Caco-2 (cell line): ENCODE measurements at regions not wholly inside any gene's neighbourhood (a gene's known extent, or its start where the extent isn't known, plus 50 kb on each side); places are given as distances from the start of the nearest gene placed in this dataset.

Source experiments
- BruUV-seq: library from RNA; stranded (reverse); fragments of 400-500 nt; replicated peaks from 2 replicates; lab custom pipeline; 2021; lab: Mats Ljungman, UMichigan
- CTCF ChIA-PET: fragments of 300-600 bp; sonication (Branson Sonifier 250); formaldehyde crosslinking; loops from one replicate; lab custom pipeline; 2022; ENCODE audit warnings: antibody characterized with exemption; lab: Charles Lee
- POLR2A ChIA-PET: fragments of 300-600 bp; sonication (Branson Sonifier 250); formaldehyde crosslinking; loops from one replicate; lab custom pipeline; 2022; ENCODE audit warnings: antibody characterized with exemption; lab: Charles Lee
- DNase-seq, 2 experiments: peaks; one replicate each; pipeline versions ENCODE4 v3.0.0 to v3.0.0-alpha.2; 2020 to 2022
- H3K27me3 ChIP-seq: replicated peaks from 2 replicates; pipeline ENCODE4 v1.6.0; 2011; ENCODE audit warnings: low read length; ENCODE audit not compliant: control insufficient read depth, insufficient read depth
- H3K36me3 ChIP-seq: 2 replicates; pipeline ENCODE4 v1.5.1; 2011; ENCODE audit warnings: low read length; ENCODE audit not compliant: control insufficient read depth, insufficient read depth
- H3K4me1 ChIP-seq: fragments of 250-450 bp; sonication (Bioruptor Pico); 2 replicates; pipeline ENCODE4 v1.5.1; 2020; ENCODE audit warnings: mild to moderate bottlenecking
- H3K4me3 ChIP-seq: 2 replicates; pipeline ENCODE4 v1.5.1; 2011; ENCODE audit warnings: low read depth, mild to moderate bottlenecking, control low read depth, low read length
- H3K9me3 ChIP-seq: fragments of 250-450 bp; sonication (Bioruptor Pico); 2 replicates; pipeline ENCODE4 v1.5.1; 2020; ENCODE audit warnings: mild to moderate bottlenecking, moderate library complexity
- H3K27ac Mint-ChIP-seq: one replicate; pipeline ENCODE4 v1.8.0; 2022; ENCODE audit warnings: mixed read lengths; ENCODE audit not compliant: unreplicated experiment
- H3K27me3 Mint-ChIP-seq: one replicate; pipeline ENCODE4 v1.8.0; 2022; ENCODE audit warnings: mixed read lengths; ENCODE audit not compliant: insufficient read depth, unreplicated experiment
- H3K36me3 Mint-ChIP-seq: one replicate; pipeline ENCODE4 v1.8.0; 2022; ENCODE audit warnings: mild to moderate bottlenecking, mixed read lengths; ENCODE audit not compliant: insufficient read depth, unreplicated experiment
- H3K4me1 Mint-ChIP-seq: one replicate; pipeline ENCODE4 v1.8.0; 2022; ENCODE audit warnings: low read depth, mixed read lengths; ENCODE audit not compliant: unreplicated experiment
- H3K4me3 Mint-ChIP-seq: one replicate; pipeline ENCODE4 v1.8.0; 2022; ENCODE audit warnings: mild to moderate bottlenecking, moderate library complexity, mixed read lengths; ENCODE audit not compliant: unreplicated experiment
- H3K9me3 Mint-ChIP-seq: one replicate; pipeline ENCODE4 v1.8.0; 2022; ENCODE audit warnings: mixed read lengths; ENCODE audit not compliant: unreplicated experiment
- intact Hi-C: fragments of 100-400 bp; cut with micrococcal nuclease; formaldehyde crosslinking; loops from one replicate; pipeline ENCODE4 v1.10.0; 2022; ENCODE audit not compliant: unreplicated experiment
- TF ChIP-seq, protein P1 (sequence below), 2 experiments: fragments of 200-600 bp in 1 of 2; IDR thresholded peaks; 1 replicate in 1 of 2; 2 replicates in 1 of 2; pipeline versions ENCODE4 v1.5.1 to v1.8.0; 2011 to 2022; ENCODE audit warnings: antibody characterized with exemption in 1 of 2, control low read depth in 1 of 2, inconsistent platforms in 1 of 2, low read depth in 1 of 2, low read length in 1 of 2, mild to moderate bottlenecking in 1 of 2, moderate library complexity in 1 of 2; ENCODE audit not compliant: insufficient read depth in 1 of 2, severe bottlenecking in 1 of 2, unreplicated experiment in 1 of 2

GRCh38 chr12:39685854-39686657, 66.5 kb upstream of the ABCD2 start:
- intact Hi-C loops = loop anchor here (10.0 kb wide), 1 partner anchor 241 kb away; the partner anchor contains the start of gene KIF21A
- Histone ChIP-seq H3K9me3 (no peaks in the 10 kb centered on the region), H3K36me3 (no peaks in the 10 kb centered on the region), H3K27me3 (no peaks in the 10 kb centered on the region), H3K4me3 (no peak overlapping the region), H3K4me1 (no peaks in the 10 kb centered on the region)
- Mint-ChIP-seq H3K9me3 (no peaks in the 10 kb centered on the region), H3K36me3 (no peaks in the 10 kb centered on the region), H3K4me3 (no peak overlapping the region), H3K27me3 (no peaks in the 10 kb centered on the region), H3K4me1 (no peaks in the 10 kb centered on the region), H3K27ac (no peak overlapping the region)
- BruUV-seq = no TSS peak
- TF ChIP-seq, protein P1, sequence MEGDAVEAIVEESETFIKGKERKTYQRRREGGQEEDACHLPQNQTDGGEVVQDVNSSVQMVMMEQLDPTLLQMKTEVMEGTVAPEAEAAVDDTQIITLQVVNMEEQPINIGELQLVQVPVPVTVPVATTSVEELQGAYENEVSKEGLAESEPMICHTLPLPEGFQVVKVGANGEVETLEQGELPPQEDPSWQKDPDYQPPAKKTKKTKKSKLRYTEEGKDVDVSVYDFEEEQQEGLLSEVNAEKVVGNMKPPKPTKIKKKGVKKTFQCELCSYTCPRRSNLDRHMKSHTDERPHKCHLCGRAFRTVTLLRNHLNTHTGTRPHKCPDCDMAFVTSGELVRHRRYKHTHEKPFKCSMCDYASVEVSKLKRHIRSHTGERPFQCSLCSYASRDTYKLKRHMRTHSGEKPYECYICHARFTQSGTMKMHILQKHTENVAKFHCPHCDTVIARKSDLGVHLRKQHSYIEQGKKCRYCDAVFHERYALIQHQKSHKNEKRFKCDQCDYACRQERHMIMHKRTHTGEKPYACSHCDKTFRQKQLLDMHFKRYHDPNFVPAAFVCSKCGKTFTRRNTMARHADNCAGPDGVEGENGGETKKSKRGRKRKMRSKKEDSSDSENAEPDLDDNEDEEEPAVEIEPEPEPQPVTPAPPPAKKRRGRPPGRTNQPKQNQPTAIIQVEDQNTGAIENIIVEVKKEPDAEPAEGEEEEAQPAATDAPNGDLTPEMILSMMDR (IDR thresholded peaks at IDR 0.05; ENCODE audit: insufficient read depth in 1 of 2, low read depth in 1 of 2, low read length in 1 of 2, severe bottlenecking in 1 of 2, unreplicated experiment in 1 of 2) = no peak
- no peak for DNase-seq
- ChIA-PET POLR2A (no interaction called here), CTCF (no interaction called here)

DNA sequence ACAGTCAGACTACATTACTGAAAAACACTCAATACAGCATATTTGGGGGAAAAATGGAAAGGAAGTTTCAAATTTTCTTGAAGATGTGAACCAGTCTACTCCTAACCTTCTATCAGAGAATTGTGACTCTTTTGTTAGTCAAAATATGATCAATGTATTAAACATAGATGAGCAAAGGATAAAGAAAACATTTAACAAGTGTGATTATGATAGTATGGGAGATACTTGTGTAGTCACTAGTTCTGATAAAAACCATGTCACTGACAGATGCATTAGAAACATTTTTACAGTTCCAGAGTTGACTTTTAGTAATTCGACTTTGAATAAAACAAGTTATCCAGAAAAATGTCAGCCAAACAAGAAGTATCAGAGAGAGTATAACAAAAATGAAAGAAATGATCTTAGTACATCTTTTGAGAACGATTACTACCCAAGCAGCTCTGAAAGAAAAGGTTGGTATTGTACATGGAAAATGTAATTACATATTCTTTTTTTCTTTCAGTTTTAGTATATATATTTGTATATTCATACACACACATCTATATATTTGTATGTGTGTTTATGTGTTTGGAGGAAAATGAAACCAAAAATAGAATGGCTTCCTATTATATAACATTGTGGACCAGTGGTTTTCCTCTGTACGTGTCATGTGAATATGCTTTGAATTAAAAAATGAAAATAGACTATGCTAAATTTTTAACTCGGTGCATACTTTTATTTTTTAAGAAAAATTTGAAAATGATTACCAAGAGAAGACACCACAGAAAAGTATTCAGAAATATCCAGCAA, 63.3 kb upstream of the ABCD2 start:
- BruUV-seq = no TSS peak
- H3K36me3 Mint-ChIP-seq = no peaks in the 10 kb centered on the region

GRCh38 chr12:39675263-39675662, 55.7 kb upstream of the ABCD2 start:
- H3K27ac Mint-ChIP-seq = no peak overlapping the region
- no peak overlapping the region for H3K4me3 ChIP-seq
- H3K9me3 ChIP-seq = no peaks in the 10 kb centered on the region
- ChIA-PET POLR2A (no interaction called here), CTCF (no interaction called here)
- intact Hi-C loops = no loop called here
- no peaks in the 10 kb centered on the region for H3K36me3 ChIP-seq
- TF ChIP-seq, protein P1 (IDR thresholded peaks at IDR 0.05; ENCODE audit: insufficient read depth in 1 of 2, low read depth in 1 of 2, low read length in 1 of 2, severe bottlenecking in 1 of 2, unreplicated experiment in 1 of 2) = no peak
- H3K27me3 ChIP-seq = no peaks in the 10 kb centered on the region
- BruUV-seq = no TSS peak
- no peaks in the 10 kb centered on the region for H3K4me1 Mint-ChIP-seq
- H3K9me3 Mint-ChIP-seq = no peaks in the 10 kb centered on the region
- no peaks in the 10 kb centered on the region for H3K4me1 ChIP-seq
- no peak for DNase-seq
- H3K27me3 Mint-ChIP-seq = peaks cover 4% of the 10 kb centered on the region
- no peak overlapping the region for H3K4me3 Mint-ChIP-seq
- H3K36me3 Mint-ChIP-seq = no peaks in the 10 kb centered on the region

More for the DNA sequence above, 63.3 kb upstream of the ABCD2 start:
- Mint-ChIP-seq H3K9me3 (no peaks in the 10 kb centered on the region), H3K4me1 (no peaks in the 10 kb centered on the region), H3K27me3 (peaks cover 1% of the 10 kb centered on the region), H3K4me3 (no peak overlapping the region), H3K27ac (no peak overlapping the region)
- DNase-seq = no peak
- POLR2A ChIA-PET = no interaction called here
- intact Hi-C loops = loop anchor here (10.0 kb wide), 1 partner anchor 238 kb away; the partner anchor contains the start of gene KIF21A
- H3K36me3 ChIP-seq = no peaks in the 10 kb centered on the region
- TF ChIP-seq, protein P1 (IDR thresholded peaks at IDR 0.05; ENCODE audit: insufficient read depth in 1 of 2, low read depth in 1 of 2, low read length in 1 of 2, severe bottlenecking in 1 of 2, unreplicated experiment in 1 of 2) = no peak
- CTCF ChIA-PET = no interaction called here
- no peaks in the 10 kb centered on the region for H3K27me3 ChIP-seq
- H3K9me3 ChIP-seq = no peaks in the 10 kb centered on the region
- no peak overlapping the region for H3K4me3 ChIP-seq
- no peaks in the 10 kb centered on the region for H3K4me1 ChIP-seq
